ENCODE measurements at regions not wholly inside any gene's neighbourhood (a gene's known extent, or its start where the extent isn't known, plus 50 kb on each side); places are given as distances from the start of the nearest gene placed in this dataset.
"Not testable (repeated sequence)": the region's sequence is repeated elsewhere in the genome, so short reads cannot be mapped to it uniquely, and the experiment has no call there.

DNA sequence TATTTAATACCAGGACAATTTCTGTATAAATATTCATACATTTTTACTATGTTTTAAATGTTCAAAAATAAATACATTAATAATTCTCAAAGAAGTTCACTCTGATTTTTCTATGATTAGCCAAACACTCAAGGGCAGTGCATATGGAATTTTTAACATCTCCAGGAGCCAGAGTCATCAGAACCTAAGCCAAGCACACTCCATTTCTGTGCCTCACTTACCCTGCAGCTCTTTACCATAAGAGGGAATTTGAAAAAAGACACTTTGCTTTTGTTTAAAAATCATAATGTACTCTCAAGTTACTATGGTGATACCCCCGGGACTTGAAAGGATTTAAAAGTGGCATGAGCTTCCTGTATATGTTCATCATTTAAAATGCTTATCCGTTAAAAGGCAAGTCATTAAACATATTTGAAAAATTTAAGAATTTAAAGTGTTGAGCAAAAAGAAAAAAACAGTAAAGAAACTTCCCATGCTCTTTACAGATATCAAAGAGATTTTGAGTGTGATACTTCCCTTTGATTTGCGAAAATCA, 747.4 kb upstream of the NECTIN3 start:
- in situ Hi-C loops (cut with HindIII; ENCODE audit: low sequenced_read_pairs), result no loop called here
- H3K4me3 ChIP-seq (ENCODE audit: low read depth, low read length), result no peak overlapping the region
- TF ChIP-seq, protein P1, sequence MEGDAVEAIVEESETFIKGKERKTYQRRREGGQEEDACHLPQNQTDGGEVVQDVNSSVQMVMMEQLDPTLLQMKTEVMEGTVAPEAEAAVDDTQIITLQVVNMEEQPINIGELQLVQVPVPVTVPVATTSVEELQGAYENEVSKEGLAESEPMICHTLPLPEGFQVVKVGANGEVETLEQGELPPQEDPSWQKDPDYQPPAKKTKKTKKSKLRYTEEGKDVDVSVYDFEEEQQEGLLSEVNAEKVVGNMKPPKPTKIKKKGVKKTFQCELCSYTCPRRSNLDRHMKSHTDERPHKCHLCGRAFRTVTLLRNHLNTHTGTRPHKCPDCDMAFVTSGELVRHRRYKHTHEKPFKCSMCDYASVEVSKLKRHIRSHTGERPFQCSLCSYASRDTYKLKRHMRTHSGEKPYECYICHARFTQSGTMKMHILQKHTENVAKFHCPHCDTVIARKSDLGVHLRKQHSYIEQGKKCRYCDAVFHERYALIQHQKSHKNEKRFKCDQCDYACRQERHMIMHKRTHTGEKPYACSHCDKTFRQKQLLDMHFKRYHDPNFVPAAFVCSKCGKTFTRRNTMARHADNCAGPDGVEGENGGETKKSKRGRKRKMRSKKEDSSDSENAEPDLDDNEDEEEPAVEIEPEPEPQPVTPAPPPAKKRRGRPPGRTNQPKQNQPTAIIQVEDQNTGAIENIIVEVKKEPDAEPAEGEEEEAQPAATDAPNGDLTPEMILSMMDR (IDR thresholded peaks at IDR 0.05; ENCODE audit: low read depth, low read length, missing control alignments), result no peak
- no peak for DNase-seq (ENCODE audit: low read depth)

DNA sequence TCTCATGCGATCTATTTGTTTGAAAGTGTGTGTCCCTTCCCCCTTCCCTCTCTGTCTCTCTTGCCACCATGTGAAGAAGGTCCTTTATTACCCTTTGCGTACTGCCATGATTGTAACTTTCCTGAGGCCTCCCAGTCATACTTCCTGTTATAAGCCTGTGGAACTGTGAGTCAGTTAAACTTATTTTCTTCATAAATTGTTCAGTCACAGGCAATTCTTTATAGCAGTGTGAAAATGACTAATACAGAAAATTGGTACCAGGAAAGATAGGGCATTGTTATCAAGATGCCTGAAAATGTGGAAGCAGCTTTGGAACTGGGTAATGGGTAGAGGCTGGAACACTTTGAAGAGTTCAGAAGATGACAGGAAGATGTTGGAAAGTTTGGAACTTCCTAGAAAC, 743.7 kb upstream of the NECTIN3 start:
- TF ChIP-seq, protein P1 (IDR thresholded peaks at IDR 0.05; ENCODE audit: low read depth, low read length, missing control alignments), result no peak
- in situ Hi-C loops (cut with HindIII; ENCODE audit: low sequenced_read_pairs), result no loop called here
- no peak overlapping the region for H3K4me3 ChIP-seq (ENCODE audit: low read depth, low read length)
- no peak for DNase-seq (ENCODE audit: low read depth)

DNA sequence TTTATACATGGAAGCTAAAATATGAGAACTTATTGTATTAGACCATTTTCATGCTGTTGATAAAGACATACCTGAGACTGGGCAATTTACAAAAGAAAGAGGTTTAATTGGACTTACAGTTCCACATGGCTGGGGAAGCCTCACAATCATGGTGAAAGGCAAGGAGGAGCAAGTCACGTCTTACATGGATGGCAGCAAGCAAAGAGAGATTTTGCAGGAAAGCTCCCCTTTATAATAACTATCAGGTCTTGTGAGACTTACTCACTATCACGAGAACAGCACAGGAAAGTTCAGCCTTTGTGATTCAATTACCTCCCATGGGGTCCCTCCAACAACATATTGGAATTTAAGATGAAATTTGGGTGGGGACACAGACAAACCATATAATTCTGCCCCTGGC, 740.1 kb upstream of the NECTIN3 start:
- DNase-seq (ENCODE audit: low read depth); in situ Hi-C loops (cut with HindIII; ENCODE audit: low sequenced_read_pairs); H3K4me3 ChIP-seq (ENCODE audit: low read depth, low read length): not testable (repeated sequence)

DNA sequence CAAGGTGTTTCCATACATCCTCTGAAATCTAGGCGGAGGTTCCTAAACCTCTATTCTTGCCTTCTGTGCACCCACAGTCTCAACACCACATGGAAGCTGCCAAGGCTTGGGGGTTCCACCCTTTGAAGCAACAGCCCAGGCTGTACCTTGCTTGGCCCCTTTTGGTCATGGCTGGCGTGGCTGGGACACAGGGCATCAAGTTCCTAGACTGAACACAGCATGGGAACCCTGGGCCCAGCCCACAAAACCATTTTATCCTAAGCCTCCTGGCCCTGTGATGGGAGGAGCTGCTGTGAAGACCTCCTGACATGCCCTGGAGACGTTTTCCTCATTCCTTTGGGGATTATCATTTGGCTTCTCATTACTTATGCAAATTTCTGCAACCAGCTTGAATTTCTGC, 739.0 kb upstream of the NECTIN3 start:
- TF ChIP-seq, protein P1 (IDR thresholded peaks at IDR 0.05; ENCODE audit: low read depth, low read length, missing control alignments), result no peak
- DNase-seq (ENCODE audit: low read depth), result no peak
- no peak overlapping the region for H3K4me3 ChIP-seq (ENCODE audit: low read depth, low read length)
- in situ Hi-C loops (cut with HindIII; ENCODE audit: low sequenced_read_pairs), result no loop called here

DNA sequence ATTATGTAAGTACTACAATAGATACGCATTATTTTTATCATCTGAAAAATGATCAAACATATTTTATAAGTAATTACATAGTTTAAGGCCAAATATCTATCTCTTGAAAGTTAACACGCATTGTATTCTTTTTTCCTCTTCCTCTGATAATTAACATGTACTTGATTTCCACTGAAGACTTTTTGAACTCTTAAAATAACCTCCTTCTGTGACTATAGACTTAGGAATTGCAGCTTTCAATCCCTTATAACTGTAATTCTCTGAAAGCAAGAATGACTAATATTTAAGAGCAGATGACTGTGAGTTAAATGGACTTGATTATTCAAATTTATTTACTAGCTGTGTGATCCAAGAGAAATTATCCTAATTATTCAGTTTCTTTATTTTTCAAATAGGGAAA, 730.6 kb upstream of the NECTIN3 start:
- no peak overlapping the region for H3K4me3 ChIP-seq (ENCODE audit: low read depth, low read length)
- TF ChIP-seq, protein P1 (IDR thresholded peaks at IDR 0.05; ENCODE audit: low read depth, low read length, missing control alignments), result no peak
- in situ Hi-C loops (cut with HindIII; ENCODE audit: low sequenced_read_pairs), result no loop called here
- DNase-seq (ENCODE audit: low read depth), result no peak

DNA sequence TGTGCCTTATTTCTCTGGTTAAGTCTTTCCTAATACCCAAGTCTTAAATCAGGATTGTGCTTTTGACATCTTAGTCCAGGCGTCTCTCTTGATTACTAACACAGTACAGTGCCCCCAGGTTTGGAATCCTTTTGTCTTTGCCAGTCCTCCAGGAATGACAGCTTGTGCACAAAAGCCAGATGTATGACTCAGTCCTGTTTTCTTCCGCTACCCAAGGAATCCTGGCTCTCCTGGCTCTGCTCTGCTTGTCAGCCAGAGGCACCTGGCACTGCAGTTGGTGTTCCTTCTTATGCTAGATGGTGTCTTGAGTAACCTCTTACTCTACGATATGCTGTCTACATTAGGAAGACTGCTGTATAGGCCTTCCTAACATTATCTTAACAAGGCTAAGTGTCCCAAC, 728.2 kb upstream of the NECTIN3 start:
- in situ Hi-C loops (cut with HindIII; ENCODE audit: low sequenced_read_pairs), result no loop called here
- TF ChIP-seq, protein P1 (IDR thresholded peaks at IDR 0.05; ENCODE audit: low read depth, low read length, missing control alignments), result no peak
- DNase-seq (ENCODE audit: low read depth), result no peak

DNA sequence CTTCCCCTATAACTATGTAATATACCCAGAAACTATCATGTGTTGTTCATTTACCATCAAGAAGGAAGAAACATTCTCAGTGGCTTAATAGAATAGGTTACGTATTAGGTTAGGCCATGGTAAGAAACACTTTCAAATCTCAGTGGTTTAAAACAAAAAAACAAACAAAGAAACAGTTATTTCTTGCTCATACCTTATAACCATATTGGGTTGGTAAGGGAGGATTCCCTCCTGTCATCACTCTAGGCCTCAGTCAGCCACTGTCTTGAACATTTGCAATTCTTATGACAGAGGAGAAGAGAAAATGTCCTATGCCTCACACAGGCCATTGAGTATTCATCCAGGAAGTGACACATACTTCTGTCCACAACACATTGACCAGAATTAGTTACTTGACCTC, 727.7 kb upstream of the NECTIN3 start:
- H3K4me3 ChIP-seq (ENCODE audit: low read depth, low read length), result no peak overlapping the region
- in situ Hi-C loops (cut with HindIII; ENCODE audit: low sequenced_read_pairs), result no loop called here
- no peak for DNase-seq (ENCODE audit: low read depth)
- TF ChIP-seq, protein P1 (IDR thresholded peaks at IDR 0.05; ENCODE audit: low read depth, low read length, missing control alignments), result no peak

More for the DNA sequence above, 728.2 kb upstream of the NECTIN3 start:
- no peak overlapping the region for H3K4me3 ChIP-seq (ENCODE audit: low read depth, low read length)

Data from astrocyte of the cerebellum (primary cell).